ENCODE measurements at regions not wholly inside any gene's neighbourhood (a gene's known extent, or its start where the extent isn't known, plus 50 kb on each side); places are given as distances from the start of the nearest gene placed in this dataset.

- Histone ChIP-seq H3K4me1 (no peaks in the 10 kb centered on the region), H3K9ac (no peak overlapping the region), H3K36me3 (no peaks in the 10 kb centered on the region), H3K4me3 (no peak overlapping the region), H3K79me2 (ENCODE audit: low read depth) (no peaks in the 10 kb centered on the region), H4K20me1 (ENCODE audit: low read depth) (no peaks in the 10 kb centered on the region), H3K9me3 (ENCODE audit: low read depth) (no peaks in the 10 kb centered on the region), H3K4me2 (no peak overlapping the region), H3F3A (ENCODE audit: low read depth) (no peaks in the 10 kb centered on the region), H3K27ac (no peak overlapping the region), H2AFZ (replicated peaks) (no peak overlapping the region), H3K27me3 (no peaks in the 10 kb centered on the region)
- no peak overlapping the region for H3K4me3 Mint-ChIP-seq
- no peak for DNase-seq (ENCODE audit: low spot score)
- no peaks in the 10 kb centered on the region for H3K36me3 Mint-ChIP-seq
- H3K27me3 Mint-ChIP-seq (ENCODE audit: insufficient read depth, low read depth), result peaks cover 4% of the 10 kb centered on the region
- H3K4me1 Mint-ChIP-seq, result peaks cover 2% of the 10 kb centered on the region
- no peaks in the 10 kb centered on the region for H3K9me3 Mint-ChIP-seq
- no peak overlapping the region for H3K27ac Mint-ChIP-seq
- TF ChIP-seq EZH2 (IDR thresholded peaks at IDR 0.05), result no peak
- TF ChIP-seq CTCF (IDR thresholded peaks at IDR 0.05), result no peak
- TF ChIP-seq EZH2phosphoT487 (IDR thresholded peaks at IDR 0.05), result no peak
These were observed 295.2 kb downstream of the PTEN start for GRCh38 chr10:88158526-88159122.

GRCh38 chr10:88159127-88159829, 295.9 kb downstream of the PTEN start:
- Histone ChIP-seq H3K4me2 (no peak overlapping the region), H3F3A (ENCODE audit: low read depth) (no peaks in the 10 kb centered on the region), H3K27me3 (no peaks in the 10 kb centered on the region), H2AFZ (replicated peaks) (no peak overlapping the region), H3K9ac (no peak overlapping the region), H4K20me1 (ENCODE audit: low read depth) (no peaks in the 10 kb centered on the region), H3K4me1 (no peaks in the 10 kb centered on the region), H3K36me3 (no peaks in the 10 kb centered on the region), H3K9me3 (ENCODE audit: low read depth) (no peaks in the 10 kb centered on the region), H3K27ac (no peak overlapping the region), H3K79me2 (ENCODE audit: low read depth) (no peaks in the 10 kb centered on the region), H3K4me3 (no peak overlapping the region)
- H3K27ac Mint-ChIP-seq, result no peak overlapping the region
- DNase-seq (ENCODE audit: low spot score), result no peak
- no peaks in the 10 kb centered on the region for H3K36me3 Mint-ChIP-seq
- peaks cover 2% of the 10 kb centered on the region for H3K4me1 Mint-ChIP-seq
- H3K9me3 Mint-ChIP-seq, result no peaks in the 10 kb centered on the region
- TF ChIP-seq EZH2 (IDR thresholded peaks at IDR 0.05), result no peak
- no peak for TF ChIP-seq EZH2phosphoT487 (IDR thresholded peaks at IDR 0.05)
- TF ChIP-seq CTCF (IDR thresholded peaks at IDR 0.05), result no peak
- peaks cover 2% of the 10 kb centered on the region for H3K27me3 Mint-ChIP-seq (ENCODE audit: insufficient read depth, low read depth)
- no peak overlapping the region for H3K4me3 Mint-ChIP-seq

- no peaks in the 10 kb centered on the region for H4K20me1 ChIP-seq (ENCODE audit: low read depth)
- no peaks in the 10 kb centered on the region for H3K79me2 ChIP-seq (ENCODE audit: low read depth)
- H3K27me3 ChIP-seq, result no peaks in the 10 kb centered on the region
- no peaks in the 10 kb centered on the region for H3F3A ChIP-seq (ENCODE audit: low read depth)
- H3K36me3 ChIP-seq, result no peaks in the 10 kb centered on the region
- H3K4me1 ChIP-seq, result no peaks in the 10 kb centered on the region
- no peak for DNase-seq (ENCODE audit: low spot score)
- no peaks in the 10 kb centered on the region for H3K9me3 ChIP-seq (ENCODE audit: low read depth)
- H3K27me3 Mint-ChIP-seq (ENCODE audit: insufficient read depth, low read depth), result peaks cover 2% of the 10 kb centered on the region
- no peak overlapping the region for H3K9ac ChIP-seq
- H3K27ac Mint-ChIP-seq, result no peak overlapping the region
- H3K4me1 Mint-ChIP-seq, result peaks cover 5% of the 10 kb centered on the region
- H2AFZ ChIP-seq (replicated peaks), result no peak overlapping the region
- TF ChIP-seq EZH2 (IDR thresholded peaks at IDR 0.05) (no peak), CTCF (IDR thresholded peaks at IDR 0.05) (no peak), EZH2phosphoT487 (IDR thresholded peaks at IDR 0.05) (no peak)
- no peak overlapping the region for H3K4me3 Mint-ChIP-seq
- H3K4me3 ChIP-seq, result no peak overlapping the region
- H3K36me3 Mint-ChIP-seq, result no peaks in the 10 kb centered on the region
- no peak overlapping the region for H3K4me2 ChIP-seq
- H3K9me3 Mint-ChIP-seq, result no peaks in the 10 kb centered on the region
- no peak overlapping the region for H3K27ac ChIP-seq
These were observed 297.6 kb downstream of the PTEN start for GRCh38 chr10:88161070-88161469.

Measured in neural progenitor cell (in vitro differentiated cells).